HepG2 (cell line): ENCODE measurements at regions not wholly inside any gene's neighbourhood (a gene's known extent, or its start where the extent isn't known, plus 50 kb on each side); places are given as distances from the start of the nearest gene placed in this dataset.

Source experiments
- ATAC-seq: fragments of 200-7000 bp; cut with Tn5 transposase; 3 replicates; pipeline ENCODE4 v1.9.1; 2020; ENCODE audit warnings: mild to moderate bottlenecking, moderate library complexity
- BruUV-seq: library from RNA; stranded (reverse); fragments of 400-500 nt; replicated peaks from 2 replicates; lab custom pipeline; 2021; lab: Mats Ljungman, UMichigan
- CTCF ChIA-PET: fragments of 300-600 bp; formaldehyde crosslinking; extraction: SDS; loops from one replicate; lab custom pipeline; 2021; ENCODE audit warnings: low total read pairs, inconsistent platforms, low intra/inter-chr PET ratio; lab: Yijun Ruan, JAX
- POLR2A ChIA-PET: fragments of 350-600 bp; sonication (Branson Sonifier 250); formaldehyde crosslinking; loops from one replicate; lab custom pipeline; 2020; ENCODE audit warnings: antibody characterized with exemption, inconsistent platforms; lab: Yijun Ruan, JAX
- DNase-seq: peaks from one replicate; pipeline ENCODE4 v3.0.0-alpha.2; 2015; ENCODE audit warnings: low spot score
- FAIRE-seq: peaks from 3 replicates; lab custom pipeline; 2011; peaks lifted over from hg19 to GRCh38; lab: Jason Lieb, UNC
- H2AFZ ChIP-seq: one replicate; pipeline ENCODE4 v1.6.1; 2011; ENCODE audit warnings: low read length, inconsistent platforms
- H3K27ac ChIP-seq: fragments of 300-600 bp; 3 replicates; pipeline ENCODE4 v1.8.0; 2011; ENCODE audit warnings: mixed run types, mild to moderate bottlenecking, mixed read lengths, low read length, inconsistent platforms; ENCODE audit not compliant: insufficient read depth; ENCODE audit errors: extremely low read length
- H3K27me3 ChIP-seq, 2 experiments: fragments of 200-600 bp in 1 of 2; 2 replicates in 1 of 2; 3 replicates in 1 of 2; pipeline versions ENCODE4 v1.6.0 to v1.8.0; 2011; ENCODE audit warnings: low read length in 2 of 2, mild to moderate bottlenecking in 2 of 2, moderate library complexity in 2 of 2, inconsistent platforms in 1 of 2; ENCODE audit not compliant: insufficient read depth in 2 of 2, control insufficient read depth in 1 of 2
- H3K36me3 ChIP-seq, 2 experiments: fragments of 200-600 bp in 1 of 2; replicated peaks in 1 of 2; 2 replicates in 1 of 2; 3 replicates in 1 of 2; pipeline versions ENCODE4 v1.5.1 to v1.8.0; 2011; ENCODE audit warnings: low read length in 2 of 2, inconsistent platforms in 1 of 2; ENCODE audit not compliant: insufficient read depth in 2 of 2, control insufficient read depth in 1 of 2
- H3K4me1 ChIP-seq: 2 replicates; pipeline ENCODE4 v1.5.1; 2012; ENCODE audit warnings: low read length, inconsistent platforms; ENCODE audit not compliant: insufficient read depth
- H3K4me2 ChIP-seq: 2 replicates; pipeline ENCODE4 v1.6.0; 2011; ENCODE audit warnings: low read depth, low read length, inconsistent platforms
- H3K4me3 ChIP-seq, 3 experiments: fragments of 200-600 bp in 1 of 3; sonication (generic), shearing (Covaris generic) in 1 of 3; replicated peaks in 1 of 3; 2 replicates each; pipeline ENCODE4 v1.5.1; 2011 to 2016; ENCODE audit warnings: low read length in 3 of 3, inconsistent platforms in 2 of 3, low read depth in 2 of 3, mild to moderate bottlenecking in 2 of 3, control low read depth in 1 of 3, mixed read lengths in 1 of 3; ENCODE audit not compliant: insufficient read depth in 1 of 3
- H3K79me2 ChIP-seq: one replicate; pipeline ENCODE4 v1.6.1; 2011; ENCODE audit warnings: low read length, inconsistent platforms; ENCODE audit not compliant: insufficient read depth
- H3K9ac ChIP-seq: 2 replicates; pipeline ENCODE4 v1.6.0; 2011; ENCODE audit warnings: mild to moderate bottlenecking, low read depth, low read length, inconsistent platforms; ENCODE audit not compliant: insufficient read depth
- H3K9me3 ChIP-seq: 2 replicates; pipeline ENCODE4 v1.5.1; 2012; ENCODE audit warnings: mild to moderate bottlenecking, low read length
- H4K20me1 ChIP-seq: 2 replicates; pipeline ENCODE4 v1.6.0; 2011; ENCODE audit warnings: inconsistent platforms, mild to moderate bottlenecking, low read length, moderate library complexity; ENCODE audit not compliant: insufficient read depth
- EHMT2 ChIP-seq: fragments of 200-600 bp; sonication (generic); IDR thresholded peaks from 2 replicates; pipeline ENCODE4 v1.7.0; 2017; ENCODE audit warnings: antibody characterized with exemption, low read depth, low read length, borderline replicate concordance
- JUN ChIP-seq: sonication (generic); formaldehyde crosslinking; IDR thresholded peaks from 2 replicates; pipeline ENCODE4 v1.4.0; 2020; ENCODE audit warnings: mild to moderate bottlenecking, missing genetic modification reagents
- RAD21 ChIP-seq: fragments of 450-650 bp; formaldehyde crosslinking; IDR thresholded peaks from 2 replicates; pipeline ENCODE4 v1.5.0; 2020; ENCODE audit warnings: mild to moderate bottlenecking
- RBM39 ChIP-seq: fragments of 200-400 bp; formaldehyde crosslinking; IDR thresholded peaks from one replicate; pipeline ENCODE4 v1.6.1; 2018; ENCODE audit warnings: antibody characterized with exemption, mild to moderate bottlenecking, low read depth, low read length; ENCODE audit not compliant: poor library complexity, severe bottlenecking
- SMARCC2 ChIP-seq: fragments of 450-650 bp; IDR thresholded peaks from 2 replicates; pipeline ENCODE4 v1.6.1; 2017; ENCODE audit warnings: antibody characterized with exemption, mild to moderate bottlenecking
- SMC3 ChIP-seq: IDR thresholded peaks from 2 replicates; pipeline ENCODE4 v1.6.1; 2011; ENCODE audit warnings: low read length, improper control_type of control experiment
- SP4 ChIP-seq: sonication (generic); formaldehyde crosslinking; IDR thresholded peaks from 2 replicates; pipeline ENCODE4 v1.8.1; 2023; ENCODE audit warnings: mild to moderate bottlenecking, missing genetic modification reagents
- ZKSCAN5 ChIP-seq: sonication (generic); formaldehyde crosslinking; IDR thresholded peaks from 2 replicates; pipeline ENCODE4 v1.5.1; 2020; ENCODE audit warnings: mild to moderate bottlenecking, missing genetic modification reagents
- ZNF501 ChIP-seq: sonication (generic); formaldehyde crosslinking; IDR thresholded peaks from 2 replicates; pipeline ENCODE4 v1.5.1; 2020; ENCODE audit warnings: mild to moderate bottlenecking, moderate library complexity, missing genetic modification reagents
- ZNF720 ChIP-seq: sonication (generic); formaldehyde crosslinking; IDR thresholded peaks from 2 replicates; pipeline ENCODE4 v1.4.0; 2020; ENCODE audit warnings: missing genetic modification reagents
- WGBS: methylation state at CpG from one replicate; pipeline ENCODE4 v1.1.6; 2017; ENCODE audit warnings: low lambda C conversion rate; 5-methylcytosine and 5-hydroxymethylcytosine counted together
- in situ Hi-C: cut with HindIII; loops from 2 replicates; pipeline ENCODE4 v1.10.0; 2017; ENCODE audit warnings: low pct_unique_long_range_greater_than_20kb; ENCODE audit not compliant: extremely low pct_ligation_motif_present
- intact Hi-C: fragments of 100-400 bp; cut with micrococcal nuclease; formaldehyde crosslinking; loops from one replicate; pipeline ENCODE4 v1.10.0; 2022; ENCODE audit not compliant: unreplicated experiment
- TF ChIP-seq, protein P1 (sequence below): sonication (generic); formaldehyde crosslinking; conservative IDR thresholded peaks from 2 replicates; pipeline ENCODE4 v1.4.0; 2020; ENCODE audit warnings: missing genetic modification reagents

- TF ChIP-seq, protein P1, sequence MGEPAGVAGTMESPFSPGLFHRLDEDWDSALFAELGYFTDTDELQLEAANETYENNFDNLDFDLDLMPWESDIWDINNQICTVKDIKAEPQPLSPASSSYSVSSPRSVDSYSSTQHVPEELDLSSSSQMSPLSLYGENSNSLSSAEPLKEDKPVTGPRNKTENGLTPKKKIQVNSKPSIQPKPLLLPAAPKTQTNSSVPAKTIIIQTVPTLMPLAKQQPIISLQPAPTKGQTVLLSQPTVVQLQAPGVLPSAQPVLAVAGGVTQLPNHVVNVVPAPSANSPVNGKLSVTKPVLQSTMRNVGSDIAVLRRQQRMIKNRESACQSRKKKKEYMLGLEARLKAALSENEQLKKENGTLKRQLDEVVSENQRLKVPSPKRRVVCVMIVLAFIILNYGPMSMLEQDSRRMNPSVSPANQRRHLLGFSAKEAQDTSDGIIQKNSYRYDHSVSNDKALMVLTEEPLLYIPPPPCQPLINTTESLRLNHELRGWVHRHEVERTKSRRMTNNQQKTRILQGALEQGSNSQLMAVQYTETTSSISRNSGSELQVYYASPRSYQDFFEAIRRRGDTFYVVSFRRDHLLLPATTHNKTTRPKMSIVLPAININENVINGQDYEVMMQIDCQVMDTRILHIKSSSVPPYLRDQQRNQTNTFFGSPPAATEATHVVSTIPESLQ (CRISPR knock-in tag), result no peak
- TF ChIP-seq SP4 (CRISPR knock-in tag), result no peak
- TF ChIP-seq, all 625 proteins: peak for 0
Measured at GRCh38 chr10:88157981-88158465, 294.6 kb downstream of the PTEN start (continued).

GRCh38 chr10:88158526-88159122 lies 295.2 kb downstream of the PTEN start:
- no peaks in the 10 kb centered on the region for H3K79me2 ChIP-seq
- no peak overlapping the region for H3K4me2 ChIP-seq
- POLR2A ChIA-PET, result no interaction called here
- H3K27me3 ChIP-seq, result no peaks in the 10 kb centered on the region
- in situ Hi-C loops, result no loop called here
- no peak overlapping the region for H3K27ac ChIP-seq
- DNase-seq (no peak), FAIRE-seq (no peak)
- intact Hi-C loops, result no loop called here
- no TSS peak for BruUV-seq
- H3K4me1 ChIP-seq, result no peaks in the 10 kb centered on the region
- no peaks in the 10 kb centered on the region for H4K20me1 ChIP-seq
- H2AFZ ChIP-seq, result no peak overlapping the region
- no peaks in the 10 kb centered on the region for H3K9me3 ChIP-seq
- no peak overlapping the region for H3K4me3 ChIP-seq
- TF ChIP-seq RBM39 (no peak), RAD21 (CRISPR knock-in tag) (no peak), SMC3 (no peak), JUN (CRISPR knock-in tag) (no peak), ZKSCAN5 (no peak), EHMT2 (no peak), ZNF720 (CRISPR knock-in tag) (no peak), SMARCC2 (no peak), ZNF501 (CRISPR knock-in tag) (no peak)
- TF ChIP-seq, all 625 proteins: peak for 0
- Histone ChIP-seq H3K9ac (no peak overlapping the region), H3K36me3 (no peaks in the 10 kb centered on the region)
- CTCF ChIA-PET, result no interaction called here
- ATAC-seq, result no peak
- 32% methylated on average over 3 of the region's 3 CpGs for WGBS
